Endothelial cell of umbilical vein (primary cell): ENCODE measurements at regions not wholly inside any gene's neighbourhood (a gene's known extent, or its start where the extent isn't known, plus 50 kb on each side); places are given as distances from the start of the nearest gene placed in this dataset.

Experiments used
- BruUV-seq: library from RNA; stranded (reverse); fragments of 400-500 nt; replicated peaks from 2 replicates; lab custom pipeline; 2021; lab: Mats Ljungman, UMichigan
- CTCF ChIA-PET: fragments of 300-600, 350-600 bp; sonication (Branson Sonifier 250); formaldehyde crosslinking; loops from one replicate; lab custom pipeline; 2021; ENCODE audit warnings: antibody characterized with exemption, inconsistent platforms; lab: Charles Lee
- POLR2A ChIA-PET: fragments of 300-600, 350-600 bp; sonication (Branson Sonifier 250); formaldehyde crosslinking; loops from one replicate; lab custom pipeline; 2021; ENCODE audit warnings: antibody characterized with exemption, inconsistent platforms; lab: Charles Lee
- DNase-seq: peaks from one replicate; pipeline ENCODE4 v3.0.0-alpha.2; 2011; ENCODE audit warnings: low read depth, low spot score
- FAIRE-seq: peaks from 2 replicates; lab custom pipeline; 2011; peaks lifted over from hg19 to GRCh38; lab: Jason Lieb, UNC
- H2AFZ ChIP-seq: 2 replicates; pipeline ENCODE4 v1.6.0; 2012; ENCODE audit warnings: low read depth, low read length, control low read depth, inconsistent platforms
- H3K27ac ChIP-seq: 2 replicates; pipeline ENCODE4 v1.5.1; 2011; ENCODE audit warnings: low read depth, mild to moderate bottlenecking, control low read depth, low read length, moderate library complexity; ENCODE audit not compliant: insufficient read depth
- H3K27me3 ChIP-seq, 2 experiments: 2 replicates each; pipeline versions ENCODE4 v1.6.0 to v1.6.1; 2011; ENCODE audit warnings: low read length in 2 of 2, mixed read lengths in 1 of 2; ENCODE audit not compliant: control insufficient read depth in 2 of 2, insufficient read depth in 2 of 2
- H3K36me3 ChIP-seq, 2 experiments: 2 replicates in 1 of 2; 3 replicates in 1 of 2; pipeline ENCODE4 v1.5.1; 2011; ENCODE audit warnings: low read length in 2 of 2, mild to moderate bottlenecking in 1 of 2, moderate library complexity in 1 of 2; ENCODE audit not compliant: control insufficient read depth in 2 of 2, insufficient read depth in 2 of 2; ENCODE audit errors: extremely low read depth in 1 of 2
- H3K4me1 ChIP-seq: 3 replicates; pipeline ENCODE4 v1.5.1; 2011; ENCODE audit warnings: mild to moderate bottlenecking, low read length; ENCODE audit not compliant: control insufficient read depth, insufficient read depth; ENCODE audit errors: extremely low read depth
- H3K4me2 ChIP-seq: 2 replicates; pipeline ENCODE4 v1.6.1; 2011; ENCODE audit warnings: low read length, control low read depth, mixed read lengths; ENCODE audit not compliant: insufficient read depth
- H3K4me3 ChIP-seq, 3 experiments: fragments of 200-600 bp in 1 of 3; sonication (generic), shearing (Covaris generic) in 1 of 3; replicated peaks in 1 of 3; 2 replicates each; pipeline ENCODE4 v1.5.1; 2011 to 2016; ENCODE audit warnings: control low read depth in 3 of 3, low read length in 3 of 3, mild to moderate bottlenecking in 2 of 3, inconsistent platforms in 1 of 3, low read depth in 1 of 3, moderate library complexity in 1 of 3; ENCODE audit not compliant: insufficient read depth in 1 of 3
- H3K79me2 ChIP-seq: 2 replicates; pipeline ENCODE4 v1.6.0; 2012; ENCODE audit warnings: low read length, inconsistent platforms; ENCODE audit not compliant: control insufficient read depth, insufficient read depth
- H3K9ac ChIP-seq: replicated peaks from 2 replicates; pipeline ENCODE3; 2011; ENCODE audit warnings: low read length, control low read depth; ENCODE audit not compliant: insufficient read depth; ENCODE audit errors: extremely low read depth
- H3K9me1 ChIP-seq: replicated peaks from 3 replicates; pipeline ENCODE4 v1.6.0; 2011; ENCODE audit warnings: mild to moderate bottlenecking, low read length; ENCODE audit not compliant: control insufficient read depth, insufficient read depth; ENCODE audit errors: extremely low read depth
- H3K9me3 ChIP-seq: replicated peaks from 2 replicates; pipeline ENCODE4 v1.5.1; 2012; ENCODE audit warnings: low read length, inconsistent platforms; ENCODE audit not compliant: control insufficient read depth, insufficient read depth
- H4K20me1 ChIP-seq: replicated peaks from 2 replicates; pipeline ENCODE3; 2011; ENCODE audit warnings: mild to moderate bottlenecking, low read length; ENCODE audit not compliant: control insufficient read depth, insufficient read depth; ENCODE audit errors: extremely low read depth
- CTCF ChIP-seq, 2 donors: IDR thresholded peaks; 1 replicate in 1 of 2; 2 replicates in 1 of 2; pipeline ENCODE4 v1.5.1; 2011; ENCODE audit warnings: low read length in 2 of 2, mild to moderate bottlenecking in 2 of 2, moderate library complexity in 2 of 2, control low read depth in 1 of 2, inconsistent platforms in 1 of 2, low read depth in 1 of 2; ENCODE audit not compliant: insufficient read depth in 1 of 2; ENCODE audit errors: extremely low read depth in 1 of 2
- EZH2 ChIP-seq: IDR thresholded peaks from 2 replicates; pipeline ENCODE4 v1.6.1; 2012; ENCODE audit warnings: borderline replicate concordance, low read depth, mild to moderate bottlenecking, moderate library complexity, low read length, inconsistent platforms; ENCODE audit not compliant: severe bottlenecking
- FOS ChIP-seq: IDR thresholded peaks from 2 replicates; pipeline ENCODE4 v1.6.1; 2011; ENCODE audit warnings: mild to moderate bottlenecking, low read length, moderate library complexity, borderline replicate concordance; ENCODE audit not compliant: insufficient read depth
- GATA2 ChIP-seq: IDR thresholded peaks from 2 replicates; pipeline ENCODE4 v1.7.0; 2011; ENCODE audit warnings: low read depth, mild to moderate bottlenecking, moderate library complexity, mixed read lengths, low read length; ENCODE audit not compliant: insufficient read length, insufficient read depth
- JUN ChIP-seq: IDR thresholded peaks from 2 replicates; pipeline ENCODE4 v1.6.1; 2011; ENCODE audit warnings: borderline replicate concordance, low read depth; ENCODE audit not compliant: insufficient read length, insufficient read depth
- MAX ChIP-seq: IDR thresholded peaks from 2 replicates; pipeline ENCODE4 v1.6.1; 2011; ENCODE audit not compliant: insufficient read depth, insufficient read length
- MYC ChIP-seq: IDR thresholded peaks from one replicate; pipeline ENCODE4 v1.6.1; 2011; ENCODE audit warnings: mild to moderate bottlenecking, low read depth, low read length
- POLR2A ChIP-seq: IDR thresholded peaks from 2 replicates; pipeline ENCODE4 v1.6.1; 2012; ENCODE audit warnings: low read depth, mild to moderate bottlenecking, control low read depth, low read length
- POLR2AphosphoS5 ChIP-seq: IDR thresholded peaks from 2 replicates; pipeline ENCODE4 v1.6.1; 2012; ENCODE audit warnings: low read depth, mild to moderate bottlenecking, control low read depth, low read length, moderate library complexity; ENCODE audit not compliant: insufficient read depth
- dilution Hi-C: fragments of 300-500 bp; cut with MboI; formaldehyde crosslinking; loops from one replicate; pipeline ENCODE4 v1.15.0; 2019; ENCODE audit warnings: low sequenced_read_pairs; ENCODE audit not compliant: extremely low pct_ligation_motif_present
- intact Hi-C: fragments of 100-400 bp; cut with micrococcal nuclease; formaldehyde crosslinking; loops from one replicate; pipeline ENCODE4 v1.10.0; 2022

- dilution Hi-C loops (no loop called here), intact Hi-C loops (no loop called here)
- Histone ChIP-seq H3K9ac (no peak overlapping the region), H3K9me1 (no peaks in the 10 kb centered on the region), H3K4me2 (no peak overlapping the region), H3K4me3 (no peak overlapping the region), H3K9me3 (no peaks in the 10 kb centered on the region), H3K27ac (no peak overlapping the region), H3K79me2 (no peaks in the 10 kb centered on the region), H2AFZ (no peak overlapping the region), H3K27me3 (no peaks in the 10 kb centered on the region), H4K20me1 (no peaks in the 10 kb centered on the region), H3K4me1 (no peaks in the 10 kb centered on the region), H3K36me3 (no peaks in the 10 kb centered on the region)
- POLR2A ChIA-PET = no interaction called here
- FAIRE-seq (no peak), DNase-seq (no peak)
- BruUV-seq = no TSS peak
- TF ChIP-seq MAX (no peak), POLR2A (no peak), CTCF (IDR thresholded peaks at IDR 0.05; ENCODE audit: extremely low read depth in 1 of 2, insufficient read depth in 1 of 2, low read depth in 1 of 2, low read length in 2 of 2) (no peak), FOS (no peak), EZH2 (no peak), GATA2 (no peak), MYC (no peak), POLR2AphosphoS5 (no peak), JUN (no peak)
- CTCF ChIA-PET = no interaction called here
Measured at GRCh38 chr17:74135391-74136167, 67.9 kb upstream of the RPL38 start.
